Osteoblast (primary cell): ENCODE measurements at regions not wholly inside any gene's neighbourhood (a gene's known extent, or its start where the extent isn't known, plus 50 kb on each side); places are given as distances from the start of the nearest gene placed in this dataset.

ENCODE experiments used
- DNase-seq: peaks from one replicate; pipeline ENCODE4 v3.0.0; 2011; ENCODE audit warnings: low spot score, mixed read lengths; ENCODE audit not compliant: insufficient read length; ENCODE audit errors: missing footprints
- H2AFZ ChIP-seq: 2 replicates; pipeline ENCODE4 v1.6.0; 2011; ENCODE audit warnings: mild to moderate bottlenecking, low read length
- H3K27ac ChIP-seq: 2 replicates; pipeline ENCODE4 v1.5.1; 2011; ENCODE audit warnings: mild to moderate bottlenecking, low read depth, low read length, moderate library complexity
- H3K27me3 ChIP-seq: 2 replicates; pipeline ENCODE4 v1.6.0; 2012; ENCODE audit warnings: mild to moderate bottlenecking, control low read depth, inconsistent platforms, low read length, moderate library complexity; ENCODE audit not compliant: insufficient read depth
- H3K36me3 ChIP-seq: 2 replicates; pipeline ENCODE4 v1.5.1; 2011; ENCODE audit warnings: mild to moderate bottlenecking, low read length, control low read depth, moderate library complexity; ENCODE audit not compliant: insufficient read depth
- H3K4me1 ChIP-seq: 2 replicates; pipeline ENCODE4 v1.5.1; 2011; ENCODE audit warnings: mild to moderate bottlenecking, low read length, control low read depth, moderate library complexity; ENCODE audit not compliant: insufficient read depth
- H3K4me2 ChIP-seq: 2 replicates; pipeline ENCODE4 v1.6.0; 2011; ENCODE audit warnings: mild to moderate bottlenecking, low read length; ENCODE audit not compliant: insufficient read depth
- H3K4me3 ChIP-seq: fragments of 200-600 bp; sonication (generic); 3 replicates; pipeline ENCODE4 v1.5.1; 2012; ENCODE audit warnings: mild to moderate bottlenecking, low read length, inconsistent platforms; ENCODE audit not compliant: insufficient read depth
- H3K79me2 ChIP-seq: 2 replicates; pipeline ENCODE4 v1.6.0; 2012; ENCODE audit warnings: mild to moderate bottlenecking, low read length, control low read depth, inconsistent platforms; ENCODE audit not compliant: insufficient read depth
- H3K9me3 ChIP-seq: 2 replicates; pipeline ENCODE4 v1.5.1; 2011; ENCODE audit warnings: low read depth, low read length, control low read depth
- H4K20me1 ChIP-seq: 2 replicates; pipeline ENCODE4 v1.6.0; 2012; ENCODE audit warnings: mild to moderate bottlenecking, low read length, control low read depth; ENCODE audit not compliant: insufficient read depth
- CTCF ChIP-seq: IDR thresholded peaks from 2 replicates; pipeline ENCODE4 v1.5.1; 2011; ENCODE audit warnings: mild to moderate bottlenecking, low read depth, low read length, moderate library complexity; ENCODE audit errors: extremely low read depth

GRCh38 chr5:174303035-174303434, 257.5 kb downstream of the NSG2 start:
- Histone ChIP-seq H3K4me2 (no peak overlapping the region), H4K20me1 (no peaks in the 10 kb centered on the region), H3K4me3 (no peak overlapping the region), H3K79me2 (no peaks in the 10 kb centered on the region), H3K36me3 (no peaks in the 10 kb centered on the region), H3K4me1 (no peaks in the 10 kb centered on the region), H3K27me3 (no peaks in the 10 kb centered on the region), H3K9me3 (no peaks in the 10 kb centered on the region), H2AFZ (no peak overlapping the region), H3K27ac (no peak overlapping the region)
- TF ChIP-seq CTCF = no peak
- DNase-seq = no peak

GRCh38 chr5:174303437-174304045, 258.0 kb downstream of the NSG2 start:
- no peaks in the 10 kb centered on the region for H3K9me3 ChIP-seq
- H3K4me2 ChIP-seq = no peak overlapping the region
- H3K4me1 ChIP-seq = no peaks in the 10 kb centered on the region
- no peaks in the 10 kb centered on the region for H3K79me2 ChIP-seq
- no peaks in the 10 kb centered on the region for H4K20me1 ChIP-seq
- H3K36me3 ChIP-seq = no peaks in the 10 kb centered on the region
- no peak for DNase-seq
- no peak for TF ChIP-seq CTCF
- no peaks in the 10 kb centered on the region for H3K27me3 ChIP-seq
- H3K27ac ChIP-seq = no peak overlapping the region
- no peak overlapping the region for H2AFZ ChIP-seq
- no peak overlapping the region for H3K4me3 ChIP-seq

GRCh38 chr5:174305241-174305681, 259.8 kb downstream of the NSG2 start:
- Histone ChIP-seq H3K36me3 (no peaks in the 10 kb centered on the region), H3K4me1 (no peaks in the 10 kb centered on the region), H2AFZ (no peak overlapping the region), H3K4me2 (no peak overlapping the region), H3K27ac (no peak overlapping the region), H4K20me1 (no peaks in the 10 kb centered on the region), H3K4me3 (no peak overlapping the region), H3K27me3 (no peaks in the 10 kb centered on the region), H3K9me3 (no peaks in the 10 kb centered on the region), H3K79me2 (no peaks in the 10 kb centered on the region)
- no peak for DNase-seq
- TF ChIP-seq CTCF = no peak

GRCh38 chr5:174306345-174307030, 261.0 kb downstream of the NSG2 start:
- no peak overlapping the region for H3K4me2 ChIP-seq
- H3K4me3 ChIP-seq = no peak overlapping the region
- H4K20me1 ChIP-seq = no peaks in the 10 kb centered on the region
- DNase-seq = no peak
- no peak overlapping the region for H2AFZ ChIP-seq
- H3K79me2 ChIP-seq = no peaks in the 10 kb centered on the region
- TF ChIP-seq CTCF = no peak
- H3K27me3 ChIP-seq = no peaks in the 10 kb centered on the region
- H3K4me1 ChIP-seq = no peaks in the 10 kb centered on the region
- no peaks in the 10 kb centered on the region for H3K36me3 ChIP-seq
- no peak overlapping the region for H3K27ac ChIP-seq
- H3K9me3 ChIP-seq = no peaks in the 10 kb centered on the region
